ENCODE measurements at regions not wholly inside any gene's neighbourhood (a gene's known extent, or its start where the extent isn't known, plus 50 kb on each side); places are given as distances from the start of the nearest gene placed in this dataset.

- TF ChIP-seq CTCF (IDR thresholded peaks at IDR 0.05) (no peak), NR2C2 (CRISPR knock-in tag; IDR thresholded peaks at IDR 0.05) (no peak), ELF4 (CRISPR knock-in tag; IDR thresholded peaks at IDR 0.05; ENCODE audit: low read depth) (no peak)
Observed at GRCh38 chr3:20588781-20589180, 402.8 kb upstream of the SGO1 start.
